ENCODE measurements at regions not wholly inside any gene's neighbourhood (a gene's known extent, or its start where the extent isn't known, plus 50 kb on each side); places are given as distances from the start of the nearest gene placed in this dataset.

DNA sequence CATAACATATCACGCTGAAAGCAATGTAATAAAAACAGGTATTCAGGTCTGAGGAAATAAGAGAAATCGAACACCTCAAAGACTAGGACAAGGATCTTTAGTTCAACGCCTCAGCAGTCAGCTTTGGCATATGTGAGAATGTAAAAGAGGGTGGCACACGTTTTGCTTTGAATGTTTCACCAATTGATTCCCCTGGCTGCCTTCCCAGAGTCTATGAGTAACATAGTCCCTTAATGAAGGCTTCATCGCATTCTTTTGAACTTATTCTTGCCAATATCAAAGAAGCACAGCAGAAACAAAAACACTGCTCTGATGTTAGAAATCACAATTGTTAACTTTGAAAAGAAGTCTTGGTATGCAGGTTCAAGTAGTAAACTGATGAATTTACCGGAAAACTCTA lies 764.8 kb downstream of the ADGRL2 start:
- Mint-ChIP-seq H3K4me1 (no peaks in the 10 kb centered on the region), H3K36me3 (no peaks in the 10 kb centered on the region), H3K27ac (no peak overlapping the region), H3K27me3 (no peaks in the 10 kb centered on the region), H3K9me3 (ENCODE audit: low read depth) (peaks cover 3% of the 10 kb centered on the region), H3K4me3 (no peak overlapping the region)
- DNase-seq, result no peak
- no peak for ATAC-seq
- CTCF ChIA-PET, result no interaction called here

DNA sequence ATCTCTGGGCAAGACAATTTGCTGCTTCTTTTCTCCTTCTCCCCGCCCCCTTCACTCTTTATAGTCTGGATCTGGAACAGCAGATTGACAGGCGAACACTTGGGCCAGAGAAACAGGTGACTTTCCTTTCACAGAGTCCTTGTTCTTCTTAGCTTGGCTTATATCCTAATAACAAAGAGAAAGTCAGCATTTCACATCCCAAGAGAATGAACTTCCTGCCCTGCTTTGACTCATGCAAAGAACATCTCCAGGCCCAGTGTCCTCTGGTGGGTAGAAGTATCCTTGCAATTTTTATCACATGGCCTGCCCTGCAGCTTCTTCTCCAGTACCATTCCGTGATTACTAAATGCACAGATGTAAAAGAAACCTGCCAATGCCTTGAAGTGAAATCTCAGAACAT lies 764.4 kb downstream of the ADGRL2 start:
- Mint-ChIP-seq H3K4me1 (no peaks in the 10 kb centered on the region), H3K27ac (no peak overlapping the region), H3K9me3 (ENCODE audit: low read depth) (no peaks in the 10 kb centered on the region), H3K27me3 (no peaks in the 10 kb centered on the region), H3K36me3 (no peaks in the 10 kb centered on the region), H3K4me3 (no peak overlapping the region)
- ATAC-seq, result no peak
- CTCF ChIA-PET, result no interaction called here
- DNase-seq, result no peak

DNA sequence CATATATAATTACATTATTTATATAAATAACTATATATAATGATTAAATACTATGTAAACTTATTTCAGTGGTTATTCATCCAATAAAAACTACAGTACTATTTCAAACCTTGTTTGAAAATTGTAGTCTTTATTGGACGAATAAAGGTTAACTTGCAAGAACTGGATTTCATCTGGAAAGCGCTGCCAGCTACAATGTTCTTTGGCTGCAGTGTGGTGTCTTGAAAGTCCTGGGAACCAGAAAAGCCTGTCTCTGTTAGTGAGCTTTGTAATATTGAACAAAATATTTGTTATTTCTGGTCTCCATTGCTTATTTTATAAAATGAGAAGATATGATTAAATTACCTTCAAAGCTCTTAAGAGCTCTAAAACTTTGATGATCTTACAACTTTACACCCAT lies 763.6 kb downstream of the ADGRL2 start:
- no peak for DNase-seq
- Mint-ChIP-seq H3K36me3 (no peaks in the 10 kb centered on the region), H3K27ac (no peak overlapping the region)

DNA sequence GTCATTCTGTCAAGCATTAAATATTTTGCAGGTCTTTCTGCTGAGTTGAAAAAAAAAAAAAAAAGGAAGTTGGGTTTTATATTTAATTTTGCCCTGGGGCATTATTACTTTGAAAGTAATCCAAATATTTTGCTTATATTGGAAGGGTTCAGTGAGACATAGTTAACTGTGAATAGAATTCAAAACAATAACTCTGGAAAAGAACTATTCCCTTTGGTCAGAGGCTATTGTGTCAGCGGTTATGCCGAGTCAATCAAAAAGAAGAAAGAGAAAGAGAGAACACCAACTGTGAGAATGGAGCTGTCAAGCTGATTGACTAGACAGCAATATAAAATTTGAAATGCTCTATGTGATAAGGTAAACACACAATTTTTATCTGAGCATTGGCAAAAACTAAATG lies 761.7 kb downstream of the ADGRL2 start:
- CTCF ChIA-PET, result no interaction called here
- no peak overlapping the region for H3K4me3 Mint-ChIP-seq
- ATAC-seq (no peak), DNase-seq (no peak)
- no peaks in the 10 kb centered on the region for H3K27me3 Mint-ChIP-seq
- H3K4me1 Mint-ChIP-seq, result no peaks in the 10 kb centered on the region
- no peaks in the 10 kb centered on the region for H3K36me3 Mint-ChIP-seq
- H3K27ac Mint-ChIP-seq, result no peak overlapping the region
- no peaks in the 10 kb centered on the region for H3K9me3 Mint-ChIP-seq (ENCODE audit: low read depth)

More for the DNA sequence above, 763.6 kb downstream of the ADGRL2 start:
- no peaks in the 10 kb centered on the region for H3K4me1 Mint-ChIP-seq
- no peaks in the 10 kb centered on the region for H3K9me3 Mint-ChIP-seq (ENCODE audit: low read depth)
- CTCF ChIA-PET, result no interaction called here
- no peak for ATAC-seq
- no peaks in the 10 kb centered on the region for H3K27me3 Mint-ChIP-seq
- no peak overlapping the region for H3K4me3 Mint-ChIP-seq

DNA sequence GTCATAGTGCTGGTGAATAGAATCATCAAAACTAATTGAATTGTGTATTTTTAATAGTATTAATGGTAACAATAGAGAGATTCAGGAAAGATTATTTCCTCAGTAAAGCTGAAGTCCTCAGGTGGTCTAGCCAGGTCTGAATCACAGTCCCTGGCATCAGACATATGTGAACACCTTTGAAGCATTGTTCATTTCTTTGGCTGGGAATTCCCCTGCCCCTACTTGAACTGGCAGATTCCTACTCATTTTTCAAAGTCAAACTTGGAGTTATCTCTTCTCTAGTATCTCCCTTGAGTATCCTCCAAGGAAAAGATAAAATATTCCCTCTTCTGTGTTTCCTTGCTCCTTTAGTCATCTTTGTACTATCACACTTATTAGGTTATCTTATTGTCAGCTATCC lies 759.8 kb downstream of the ADGRL2 start:
- no peak overlapping the region for H3K4me3 Mint-ChIP-seq
- no peaks in the 10 kb centered on the region for H3K36me3 Mint-ChIP-seq
- CTCF ChIA-PET, result no interaction called here
- no peaks in the 10 kb centered on the region for H3K4me1 Mint-ChIP-seq
- no peak overlapping the region for H3K27ac Mint-ChIP-seq
- H3K9me3 Mint-ChIP-seq (ENCODE audit: low read depth), result peaks cover 2% of the 10 kb centered on the region
- DNase-seq (no peak), ATAC-seq (no peak)
- H3K27me3 Mint-ChIP-seq, result no peaks in the 10 kb centered on the region

DNA sequence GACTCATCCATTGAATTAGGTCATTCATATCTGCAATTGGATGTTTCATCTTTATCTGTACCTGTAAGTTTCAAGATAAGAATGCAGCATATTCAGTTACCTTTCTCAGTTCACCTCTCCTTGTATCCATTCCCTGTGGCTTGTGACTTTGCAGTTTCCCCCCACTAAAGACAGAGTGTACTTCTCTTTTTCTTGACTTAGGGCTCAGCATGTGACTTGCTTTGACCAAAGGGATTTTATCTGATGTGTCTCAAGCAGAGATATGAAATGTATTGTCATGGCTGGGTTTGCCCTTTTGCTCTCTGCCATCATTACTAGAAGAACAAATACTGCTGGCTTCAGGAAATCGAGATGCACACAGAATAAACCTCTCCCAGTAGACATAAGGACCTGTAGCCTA lies 754.8 kb downstream of the ADGRL2 start:
- Mint-ChIP-seq H3K9me3 (ENCODE audit: low read depth) (peaks cover 2% of the 10 kb centered on the region), H3K4me1 (no peaks in the 10 kb centered on the region), H3K4me3 (no peak overlapping the region), H3K27ac (no peak overlapping the region), H3K36me3 (no peaks in the 10 kb centered on the region), H3K27me3 (no peaks in the 10 kb centered on the region)
- no peak for DNase-seq
- CTCF ChIA-PET, result no interaction called here
- no peak for ATAC-seq

DNA sequence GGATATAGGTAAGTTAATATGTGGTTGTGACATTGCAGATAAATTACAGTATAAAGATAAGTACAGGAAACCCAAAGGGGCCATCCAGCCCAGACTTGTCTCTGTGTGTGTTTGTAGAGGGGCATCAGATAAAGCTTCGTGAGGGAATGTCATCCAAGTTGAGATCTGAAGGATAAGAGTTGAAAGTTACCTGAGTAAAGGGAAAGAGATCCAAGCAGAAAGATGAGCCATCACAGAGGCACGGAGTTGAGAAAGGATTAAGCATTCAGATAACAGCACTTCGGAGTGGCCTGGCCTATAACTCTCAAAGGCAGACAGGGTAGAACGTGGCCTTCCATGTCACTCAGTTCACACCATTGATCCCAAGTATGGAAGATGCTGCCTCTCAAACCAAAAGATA lies 749.1 kb downstream of the ADGRL2 start:
- CTCF ChIA-PET, result no interaction called here
- DNase-seq, result no peak
- Mint-ChIP-seq H3K36me3 (no peaks in the 10 kb centered on the region), H3K27ac (no peak overlapping the region), H3K9me3 (ENCODE audit: low read depth) (peaks cover 6% of the 10 kb centered on the region), H3K27me3 (no peaks in the 10 kb centered on the region), H3K4me3 (no peak overlapping the region), H3K4me1 (no peaks in the 10 kb centered on the region)
- ATAC-seq, result no peak

DNA sequence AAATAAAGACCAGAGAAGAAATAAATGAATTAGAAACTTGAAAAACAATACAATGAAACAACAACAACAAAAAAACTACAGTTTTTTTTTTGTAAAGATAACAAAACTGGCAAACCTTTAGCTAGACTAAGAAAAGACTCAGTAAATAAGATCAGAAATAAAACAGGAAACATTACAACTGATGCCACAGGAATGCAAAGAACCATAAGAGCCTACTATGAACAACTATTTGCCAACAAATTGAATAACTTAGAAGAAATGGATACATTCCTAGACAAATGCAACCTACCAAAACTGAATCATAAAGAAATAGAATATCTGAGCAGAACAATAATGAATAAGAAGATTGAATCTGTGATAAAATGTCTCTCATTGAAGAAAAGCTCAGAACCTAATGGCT lies 742.0 kb downstream of the ADGRL2 start:
- H3K9me3 Mint-ChIP-seq (ENCODE audit: low read depth), result peaks cover 11% of the 10 kb centered on the region
- no peaks in the 10 kb centered on the region for H3K27me3 Mint-ChIP-seq
- ATAC-seq (no peak), DNase-seq (no peak)
- H3K4me1 Mint-ChIP-seq, result no peaks in the 10 kb centered on the region
- no peak overlapping the region for H3K27ac Mint-ChIP-seq
- H3K4me3 Mint-ChIP-seq, result no peak overlapping the region
- CTCF ChIA-PET, result no interaction called here
- H3K36me3 Mint-ChIP-seq, result no peaks in the 10 kb centered on the region

DNA sequence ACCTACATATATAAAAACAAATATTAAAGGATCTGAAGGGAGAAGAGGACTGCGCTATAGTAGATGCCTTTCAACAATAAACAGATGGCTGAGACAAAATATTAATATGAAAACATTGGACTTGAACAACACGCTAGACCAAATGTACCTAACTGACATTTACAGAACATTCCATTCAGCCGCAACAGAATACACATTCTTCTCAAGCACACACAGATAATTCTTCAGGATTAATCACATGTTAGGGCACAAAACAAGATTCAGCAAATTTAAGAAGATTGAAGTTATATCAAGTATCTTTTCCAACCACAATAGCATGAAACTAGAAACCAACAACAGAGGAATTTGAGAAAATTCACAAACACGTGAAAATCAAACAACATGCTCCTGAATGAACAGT lies 741.4 kb downstream of the ADGRL2 start:
- peaks cover 10% of the 10 kb centered on the region for H3K9me3 Mint-ChIP-seq (ENCODE audit: low read depth)
- no peaks in the 10 kb centered on the region for H3K27me3 Mint-ChIP-seq
- CTCF ChIA-PET, result no interaction called here
- no peak overlapping the region for H3K27ac Mint-ChIP-seq
- ATAC-seq, result no peak
- H3K36me3 Mint-ChIP-seq, result no peaks in the 10 kb centered on the region
- no peak for DNase-seq
- H3K4me3 Mint-ChIP-seq, result no peak overlapping the region
- no peaks in the 10 kb centered on the region for H3K4me1 Mint-ChIP-seq

DNA sequence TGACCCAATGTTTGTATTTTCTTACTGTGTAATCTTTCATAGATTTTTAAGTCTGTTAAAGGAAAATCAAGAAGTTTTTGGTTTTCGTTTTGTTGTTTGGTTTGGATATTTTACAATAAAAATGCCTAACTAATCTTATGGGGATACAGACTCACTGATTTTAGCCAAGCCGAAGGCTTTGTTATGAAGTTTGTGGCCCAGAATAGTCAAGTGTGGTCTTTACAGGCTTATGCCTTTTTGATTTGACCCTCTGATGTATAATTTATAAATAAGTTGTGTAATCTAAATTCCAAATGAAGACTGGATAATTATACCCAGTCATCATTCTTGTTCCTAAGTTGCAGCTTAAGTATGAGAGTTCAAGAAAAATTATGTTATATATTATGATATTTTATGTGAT lies 739.3 kb downstream of the ADGRL2 start:
- Mint-ChIP-seq H3K4me3 (no peak overlapping the region), H3K27ac (no peak overlapping the region)

DNA sequence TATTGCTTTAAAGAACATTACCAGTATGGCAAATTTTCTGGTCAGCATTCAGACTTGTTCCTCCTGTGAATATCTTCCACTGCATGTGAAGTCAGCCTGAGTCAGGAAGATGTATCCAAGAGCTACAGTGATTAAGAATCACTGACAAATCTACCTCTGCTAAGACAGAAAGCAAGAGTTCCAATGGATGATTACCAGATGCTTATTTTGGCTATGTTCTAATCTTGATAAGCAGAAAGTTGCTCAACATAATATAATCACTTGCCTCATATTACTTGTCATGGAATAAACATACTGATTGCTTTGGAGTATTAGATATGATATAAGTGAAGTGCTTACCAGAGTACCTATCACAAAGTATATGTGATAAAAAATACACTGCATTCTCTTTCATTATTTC lies 738.1 kb downstream of the ADGRL2 start:
- H3K27ac Mint-ChIP-seq, result no peak overlapping the region
- peaks cover 4% of the 10 kb centered on the region for H3K9me3 Mint-ChIP-seq (ENCODE audit: low read depth)
- CTCF ChIA-PET, result no interaction called here
- no peaks in the 10 kb centered on the region for H3K27me3 Mint-ChIP-seq
- DNase-seq (no peak), ATAC-seq (no peak)
- no peak overlapping the region for H3K4me3 Mint-ChIP-seq
- no peaks in the 10 kb centered on the region for H3K4me1 Mint-ChIP-seq
- H3K36me3 Mint-ChIP-seq, result no peaks in the 10 kb centered on the region

More for the DNA sequence above, 739.3 kb downstream of the ADGRL2 start:
- Mint-ChIP-seq H3K9me3 (ENCODE audit: low read depth) (peaks cover 4% of the 10 kb centered on the region), H3K4me1 (no peaks in the 10 kb centered on the region), H3K27me3 (no peaks in the 10 kb centered on the region), H3K36me3 (no peaks in the 10 kb centered on the region)
- CTCF ChIA-PET, result no interaction called here
- DNase-seq, result no peak
- no peak for ATAC-seq

DNA sequence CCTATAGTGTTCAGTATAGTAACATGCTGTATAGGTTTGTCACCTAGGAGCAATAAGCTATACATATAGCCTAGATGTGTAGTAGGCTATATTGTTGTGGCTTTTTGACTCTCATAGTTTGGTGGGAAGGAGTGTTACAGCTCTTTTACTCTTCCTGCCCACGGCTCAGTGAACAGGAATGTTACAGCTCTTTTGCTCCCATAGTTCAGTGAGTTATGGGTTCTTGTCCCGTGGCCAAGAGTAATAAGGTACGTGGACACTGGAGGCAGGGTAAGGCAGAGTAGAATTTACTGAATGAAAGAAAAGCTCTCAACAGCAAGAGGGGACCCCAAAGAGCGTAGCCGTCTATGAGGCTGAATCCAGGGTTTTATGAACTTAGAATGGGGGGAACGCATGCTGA lies 734.3 kb downstream of the ADGRL2 start:
- Mint-ChIP-seq H3K27me3 (no peaks in the 10 kb centered on the region), H3K36me3 (no peaks in the 10 kb centered on the region), H3K4me1 (no peaks in the 10 kb centered on the region), H3K27ac (no peak overlapping the region), H3K4me3 (no peak overlapping the region), H3K9me3 (ENCODE audit: low read depth) (peaks cover 6% of the 10 kb centered on the region)
- ATAC-seq, result no peak
- CTCF ChIA-PET, result no interaction called here
- no peak for DNase-seq

DNA sequence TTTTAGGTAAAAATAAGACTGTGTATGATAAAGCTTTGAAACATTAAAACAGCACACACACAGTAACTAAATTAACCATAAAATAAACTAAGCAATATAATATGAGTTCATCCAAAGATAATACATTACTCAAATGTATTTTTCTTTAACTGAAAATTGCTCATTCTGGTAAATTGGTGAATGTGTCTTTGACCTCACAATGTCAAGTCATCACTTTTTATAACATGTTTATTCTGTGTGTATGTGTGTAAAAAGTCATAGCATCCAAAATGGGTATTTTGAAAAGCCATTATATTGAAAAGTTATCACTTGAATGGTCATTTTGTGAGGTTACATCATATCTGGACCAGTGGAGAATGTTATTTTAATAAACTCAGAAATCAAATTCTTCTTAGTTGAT lies 724.6 kb downstream of the ADGRL2 start:
- H3K4me1 Mint-ChIP-seq, result no peaks in the 10 kb centered on the region
- ATAC-seq (no peak), DNase-seq (no peak)
- peaks cover 4% of the 10 kb centered on the region for H3K9me3 Mint-ChIP-seq (ENCODE audit: low read depth)
- CTCF ChIA-PET, result no interaction called here
- no peak overlapping the region for H3K4me3 Mint-ChIP-seq
- H3K27me3 Mint-ChIP-seq, result no peaks in the 10 kb centered on the region
- H3K36me3 Mint-ChIP-seq, result no peaks in the 10 kb centered on the region
- H3K27ac Mint-ChIP-seq, result no peak overlapping the region

DNA sequence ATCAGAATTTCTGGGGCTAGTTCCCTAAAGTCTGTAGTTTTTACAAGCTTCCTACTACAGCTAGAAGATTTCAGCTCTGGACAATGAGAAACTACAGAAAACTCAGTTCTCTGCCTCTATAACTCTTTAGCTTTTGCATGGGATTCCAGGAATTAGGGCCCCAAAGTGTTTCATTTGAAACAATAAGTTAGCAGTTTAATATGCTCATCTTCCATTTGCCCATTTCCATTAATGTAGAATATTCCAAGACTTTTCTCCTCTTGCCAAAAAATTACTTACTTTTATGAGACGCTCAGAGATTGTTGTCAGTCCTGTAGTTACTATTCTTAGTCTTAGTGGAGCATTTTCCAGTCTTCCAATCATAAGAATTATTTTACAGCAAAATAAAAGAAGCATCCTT lies 719.9 kb downstream of the ADGRL2 start:
- Mint-ChIP-seq H3K4me3 (no peak overlapping the region), H3K4me1 (no peaks in the 10 kb centered on the region), H3K27ac (no peak overlapping the region), H3K9me3 (ENCODE audit: low read depth) (peaks cover 4% of the 10 kb centered on the region), H3K27me3 (no peaks in the 10 kb centered on the region), H3K36me3 (no peaks in the 10 kb centered on the region)
- ATAC-seq (no peak), DNase-seq (no peak)
- CTCF ChIA-PET, result no interaction called here

DNA sequence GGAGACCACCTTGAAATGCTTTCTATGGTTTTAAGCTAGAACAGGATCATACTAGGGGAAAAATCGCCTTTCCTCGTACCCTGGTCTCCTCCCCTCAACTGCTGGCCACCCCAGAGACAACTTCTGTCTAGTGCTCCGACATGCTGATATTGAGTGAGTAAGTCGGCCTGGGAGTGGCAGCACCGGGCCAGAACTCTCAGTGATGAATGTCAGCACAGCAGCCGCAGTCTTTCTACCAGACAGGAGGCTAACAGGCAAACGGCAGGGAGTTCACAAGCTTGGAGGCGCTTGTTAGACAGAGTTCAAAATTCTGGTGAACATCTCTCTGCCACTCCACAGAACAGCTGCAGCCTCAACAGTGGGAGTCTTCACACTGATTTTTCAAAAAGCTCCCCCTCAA lies 716.9 kb downstream of the ADGRL2 start:
- DNase-seq (no peak), ATAC-seq (no peak)
- Mint-ChIP-seq H3K36me3 (no peaks in the 10 kb centered on the region), H3K27ac (no peak overlapping the region), H3K4me3 (no peak overlapping the region), H3K9me3 (ENCODE audit: low read depth) (peaks cover 4% of the 10 kb centered on the region), H3K4me1 (no peaks in the 10 kb centered on the region), H3K27me3 (no peaks in the 10 kb centered on the region)
- CTCF ChIA-PET, result no interaction called here

Measured in activated CD8-positive, alpha-beta memory T cell treated with anti-CD3 and anti-CD28 coated beads, Interleukin-2, amount 10 ng/mL, durations not matched to agents 7 days and 5 days (primary cell).